ENCODE measurements at regions not wholly inside any gene's neighbourhood (a gene's known extent, or its start where the extent isn't known, plus 50 kb on each side); places are given as distances from the start of the nearest gene placed in this dataset.

- H3F3A ChIP-seq (ENCODE audit: insufficient read depth) = no peaks in the 10 kb centered on the region
- no peak overlapping the region for H3K27ac ChIP-seq
- no peak overlapping the region for H3K9ac ChIP-seq
- H3K4me2 ChIP-seq (ENCODE audit: unreplicated experiment) = no peak overlapping the region
- H3K4me3 ChIP-seq = no peak overlapping the region
- H3K9me2 ChIP-seq (ENCODE audit: insufficient read depth) = no peaks in the 10 kb centered on the region
- no peaks in the 10 kb centered on the region for H4K20me1 ChIP-seq (ENCODE audit: insufficient read depth)
- no peaks in the 10 kb centered on the region for H3K9me3 ChIP-seq (ENCODE audit: low read depth)
- no peaks in the 10 kb centered on the region for H3K4me1 ChIP-seq (ENCODE audit: insufficient read depth)
- TF ChIP-seq EZH2 (IDR thresholded peaks at IDR 0.05; ENCODE audit: insufficient read depth, poor library complexity, severe bottlenecking) (no peak), EZH2phosphoT487 (IDR thresholded peaks at IDR 0.05; ENCODE audit: insufficient read depth, low read depth) (no peak)
- no peaks in the 10 kb centered on the region for H3K79me2 ChIP-seq (ENCODE audit: insufficient read depth)
- peaks cover 5% of the 10 kb centered on the region; the same call in 1 of the 2 replicates for H3K27me3 ChIP-seq (replicated peaks; ENCODE audit: insufficient read depth)
- H2AFZ ChIP-seq = no peak overlapping the region
- H3K36me3 ChIP-seq (ENCODE audit: low read depth) = no peaks in the 10 kb centered on the region
- no peak for DNase-seq
- 35 to 37% methylated on average over 9 of the region's 9 CpGs for WGBS, 2 experiments (ENCODE audit: low coverage in 1 of 2, low lambda C conversion rate in 2 of 2, missing lambda C conversion rate in 2 of 2)
- in situ Hi-C loops (cut with MboI) = no loop called here
Measured at GRCh38 chr14:76575108-76575507, 186.2 kb upstream of the VASH1 start.

GRCh38 chr14:76576047-76576741 is 185.1 kb upstream of the VASH1 start:
- Histone ChIP-seq H3K4me1 (ENCODE audit: insufficient read depth) (no peaks in the 10 kb centered on the region), H3K9ac (no peak overlapping the region), H4K20me1 (ENCODE audit: insufficient read depth) (no peaks in the 10 kb centered on the region), H2AFZ (no peak overlapping the region), H3F3A (ENCODE audit: insufficient read depth) (no peaks in the 10 kb centered on the region), H3K9me2 (ENCODE audit: insufficient read depth) (no peaks in the 10 kb centered on the region), H3K4me3 (no peak overlapping the region), H3K9me3 (ENCODE audit: low read depth) (no peaks in the 10 kb centered on the region), H3K36me3 (ENCODE audit: low read depth) (no peaks in the 10 kb centered on the region), H3K27ac (no peak overlapping the region), H3K4me2 (ENCODE audit: unreplicated experiment) (no peak overlapping the region), H3K27me3 (replicated peaks; ENCODE audit: insufficient read depth) (peaks cover 5% of the 10 kb centered on the region; the same call in 1 of the 2 replicates), H3K79me2 (ENCODE audit: insufficient read depth) (no peaks in the 10 kb centered on the region)
- TF ChIP-seq EZH2phosphoT487 (IDR thresholded peaks at IDR 0.05; ENCODE audit: insufficient read depth, low read depth) (no peak), EZH2 (IDR thresholded peaks at IDR 0.05; ENCODE audit: insufficient read depth, poor library complexity, severe bottlenecking) (no peak)
- in situ Hi-C loops (cut with MboI) = no loop called here
- 15 to 20% methylated on average over 8 of the region's 8 CpGs for WGBS, 2 experiments (ENCODE audit: low coverage in 1 of 2, low lambda C conversion rate in 2 of 2, missing lambda C conversion rate in 2 of 2)
- DNase-seq = no peak

GRCh38 chr14:76577090-76577489 is 184.2 kb upstream of the VASH1 start:
- Histone ChIP-seq H3K79me2 (ENCODE audit: insufficient read depth) (no peaks in the 10 kb centered on the region), H3F3A (ENCODE audit: insufficient read depth) (no peaks in the 10 kb centered on the region), H3K4me3 (no peak overlapping the region), H3K9me2 (ENCODE audit: insufficient read depth) (no peaks in the 10 kb centered on the region), H3K9ac (no peak overlapping the region), H3K36me3 (ENCODE audit: low read depth) (no peaks in the 10 kb centered on the region), H3K27me3 (replicated peaks; ENCODE audit: insufficient read depth) (peaks cover 5% of the 10 kb centered on the region; the same call in 1 of the 2 replicates), H4K20me1 (ENCODE audit: insufficient read depth) (no peaks in the 10 kb centered on the region), H2AFZ (no peak overlapping the region), H3K9me3 (ENCODE audit: low read depth) (no peaks in the 10 kb centered on the region), H3K27ac (no peak overlapping the region), H3K4me2 (ENCODE audit: unreplicated experiment) (no peak overlapping the region), H3K4me1 (ENCODE audit: insufficient read depth) (no peaks in the 10 kb centered on the region)
- 25 to 28% methylated on average over 2 of the region's 2 CpGs for WGBS, 2 experiments (ENCODE audit: low coverage in 1 of 2, low lambda C conversion rate in 2 of 2, missing lambda C conversion rate in 2 of 2)
- TF ChIP-seq EZH2phosphoT487 (IDR thresholded peaks at IDR 0.05; ENCODE audit: insufficient read depth, low read depth) (no peak), EZH2 (IDR thresholded peaks at IDR 0.05; ENCODE audit: insufficient read depth, poor library complexity, severe bottlenecking) (no peak)
- in situ Hi-C loops (cut with MboI) = no loop called here
- no peak for DNase-seq

GRCh38 chr14:76577837-76578236 is 183.4 kb upstream of the VASH1 start:
- 34 to 42% methylated on average over 3 of the region's 3 CpGs for WGBS, 2 experiments (ENCODE audit: low coverage in 1 of 2, low lambda C conversion rate in 2 of 2, missing lambda C conversion rate in 2 of 2)
- no peak overlapping the region for H3K4me3 ChIP-seq
- H3K9me2 ChIP-seq (ENCODE audit: insufficient read depth) = no peaks in the 10 kb centered on the region
- no peak overlapping the region for H2AFZ ChIP-seq
- H3K79me2 ChIP-seq (ENCODE audit: insufficient read depth) = no peaks in the 10 kb centered on the region
- H3K27me3 ChIP-seq (replicated peaks; ENCODE audit: insufficient read depth) = peaks cover 5% of the 10 kb centered on the region; the same call in 1 of the 2 replicates
- no peaks in the 10 kb centered on the region for H3F3A ChIP-seq (ENCODE audit: insufficient read depth)
- H3K4me1 ChIP-seq (ENCODE audit: insufficient read depth) = no peaks in the 10 kb centered on the region
- no peak overlapping the region for H3K9ac ChIP-seq
- TF ChIP-seq EZH2phosphoT487 (IDR thresholded peaks at IDR 0.05; ENCODE audit: insufficient read depth, low read depth) (no peak), EZH2 (IDR thresholded peaks at IDR 0.05; ENCODE audit: insufficient read depth, poor library complexity, severe bottlenecking) (no peak)
- H3K9me3 ChIP-seq (ENCODE audit: low read depth) = no peaks in the 10 kb centered on the region
- in situ Hi-C loops (cut with MboI) = no loop called here
- no peaks in the 10 kb centered on the region for H4K20me1 ChIP-seq (ENCODE audit: insufficient read depth)
- DNase-seq = no peak
- H3K4me2 ChIP-seq (ENCODE audit: unreplicated experiment) = no peak overlapping the region
- no peak overlapping the region for H3K27ac ChIP-seq
- no peaks in the 10 kb centered on the region for H3K36me3 ChIP-seq (ENCODE audit: low read depth)

Measured in GM23248 (cell line).